ENCODE measurements at regions not wholly inside any gene's neighbourhood (a gene's known extent, or its start where the extent isn't known, plus 50 kb on each side); places are given as distances from the start of the nearest gene placed in this dataset.
"Not testable (repeated sequence)": the region's sequence is repeated elsewhere in the genome, so short reads cannot be mapped to it uniquely, and the experiment has no call there.

- DNase-seq: no peak
These were observed 332.2 kb upstream of the MTPN start for GRCh38 chr7:136309407-136309806.

GRCh38 chr7:136308230-136308629 lies 331.1 kb upstream of the MTPN start:
- DNase-seq: no peak

- no peak for DNase-seq
These were observed 326.0 kb upstream of the MTPN start for GRCh38 chr7:136303162-136303561.

GRCh38 chr7:136302049-136302448 lies 324.9 kb upstream of the MTPN start:
- no peak for DNase-seq

GRCh38 chr7:136294977-136295376 lies 317.8 kb upstream of the MTPN start:
- DNase-seq: no peak

GRCh38 chr7:136293841-136294391 lies 316.8 kb upstream of the MTPN start:
- DNase-seq: no peak

GRCh38 chr7:136293272-136293671 lies 316.1 kb upstream of the MTPN start:
- no peak for DNase-seq

- no peak for DNase-seq
These were observed 315.2 kb upstream of the MTPN start for GRCh38 chr7:136292365-136292764.

- DNase-seq: no peak
These were observed 313.2 kb upstream of the MTPN start for GRCh38 chr7:136290351-136290750.

GRCh38 chr7:136278057-136278456 lies 300.9 kb upstream of the MTPN start:
- DNase-seq: no peak

GRCh38 chr7:136275794-136276193 lies 298.6 kb upstream of the MTPN start:
- no peak for DNase-seq

GRCh38 chr7:136274636-136275345 lies 297.6 kb upstream of the MTPN start:
- no peak for DNase-seq

- DNase-seq: no peak
These were observed 295.8 kb upstream of the MTPN start for GRCh38 chr7:136272934-136273333.

GRCh38 chr7:136267822-136268221 lies 290.7 kb upstream of the MTPN start:
- DNase-seq: no peak

GRCh38 chr7:136266457-136266856 lies 289.3 kb upstream of the MTPN start:
- no peak for DNase-seq

GRCh38 chr7:136264304-136264703 lies 287.1 kb upstream of the MTPN start:
- DNase-seq: not testable (repeated sequence)

- not testable (repeated sequence) for DNase-seq
These were observed 286.1 kb upstream of the MTPN start for GRCh38 chr7:136263112-136263860.

GRCh38 chr7:136260591-136260990 lies 283.4 kb upstream of the MTPN start:
- not testable (repeated sequence) for DNase-seq

- no peak for DNase-seq
These were observed 281.9 kb upstream of the MTPN start for GRCh38 chr7:136259074-136259473.

- DNase-seq: no peak
These were observed 279.3 kb upstream of the MTPN start for GRCh38 chr7:136256491-136256890.

GRCh38 chr7:136254148-136254547 lies 277.0 kb upstream of the MTPN start:
- DNase-seq: no peak

- DNase-seq: no peak
These were observed 274.7 kb upstream of the MTPN start for GRCh38 chr7:136251826-136252225.

GRCh38 chr7:136247211-136247610 lies 270.1 kb upstream of the MTPN start:
- no peak for DNase-seq

- DNase-seq: no peak
These were observed 268.3 kb upstream of the MTPN start for GRCh38 chr7:136245327-136246004.

Data from activated CD4-positive, CD25-positive, alpha-beta regulatory T cell treated with anti-CD3 and anti-CD28 coated beads, Interleukin-2, amount 50 U/mL, for 72 hours (primary cell).